Tibial artery (tissue), 4 donors: ENCODE measurements at regions not wholly inside any gene's neighbourhood (a gene's known extent, or its start where the extent isn't known, plus 50 kb on each side); places are given as distances from the start of the nearest gene placed in this dataset.

Experiments
- DNase-seq, 2 donors: peaks; one replicate each; pipeline ENCODE4 v3.0.0-alpha.2; 2019
- H3K27ac ChIP-seq, 2 donors: fragments of 200-600 bp; sonication (generic) in 1 of 2; 1 replicate in 1 of 2; 2 replicates in 1 of 2; pipeline ENCODE4 v1.5.1; 2018 to 2019; ENCODE audit warnings: mild to moderate bottlenecking in 1 of 2
- H3K27me3 ChIP-seq, 2 donors: fragments of 200-600 bp; sonication (generic) in 1 of 2; one replicate each; pipeline versions ENCODE4 v1.5.1 to v1.6.0; 2016 to 2019
- H3K36me3 ChIP-seq, 3 donors: fragments of 200-600 bp; sonication (generic) in 2 of 3; one replicate each; pipeline ENCODE4 v1.5.1; 2016 to 2019; ENCODE audit warnings: mild to moderate bottlenecking in 2 of 3
- H3K4me1 ChIP-seq, 4 donors: fragments of 200-600 bp; sonication (generic) in 2 of 4; 1 replicate in 3 of 4; 2 replicates in 1 of 4; pipeline ENCODE4 v1.5.1; 2016 to 2019
- H3K4me3 ChIP-seq, 2 donors: fragments of 200-600 bp; sonication (generic) in 1 of 2; 1 replicate in 1 of 2; 2 replicates in 1 of 2; pipeline ENCODE4 v1.5.1; 2018 to 2019; ENCODE audit warnings: mild to moderate bottlenecking in 2 of 2
- H3K9me3 ChIP-seq, 3 donors: fragments of 200-600 bp; sonication (generic) in 1 of 3; one replicate each; pipeline ENCODE4 v1.5.1; 2016 to 2019
- intact Hi-C: fragments of 100-400 bp; cut with DNase I; formaldehyde crosslinking; loops from one replicate; pipeline ENCODE4 v1.15.0; 2023; ENCODE audit warnings: low total_unique reads
- TF ChIP-seq, protein P1 (sequence below), 2 experiments: fragments of 200-600 bp in 1 of 2; fragments of 450-650 bp in 1 of 2; IDR thresholded peaks; one replicate each; pipeline ENCODE4 v1.5.1; 2017 to 2019; ENCODE audit warnings: antibody characterized with exemption in 2 of 2, mild to moderate bottlenecking in 1 of 2, moderate library complexity in 1 of 2

DNA sequence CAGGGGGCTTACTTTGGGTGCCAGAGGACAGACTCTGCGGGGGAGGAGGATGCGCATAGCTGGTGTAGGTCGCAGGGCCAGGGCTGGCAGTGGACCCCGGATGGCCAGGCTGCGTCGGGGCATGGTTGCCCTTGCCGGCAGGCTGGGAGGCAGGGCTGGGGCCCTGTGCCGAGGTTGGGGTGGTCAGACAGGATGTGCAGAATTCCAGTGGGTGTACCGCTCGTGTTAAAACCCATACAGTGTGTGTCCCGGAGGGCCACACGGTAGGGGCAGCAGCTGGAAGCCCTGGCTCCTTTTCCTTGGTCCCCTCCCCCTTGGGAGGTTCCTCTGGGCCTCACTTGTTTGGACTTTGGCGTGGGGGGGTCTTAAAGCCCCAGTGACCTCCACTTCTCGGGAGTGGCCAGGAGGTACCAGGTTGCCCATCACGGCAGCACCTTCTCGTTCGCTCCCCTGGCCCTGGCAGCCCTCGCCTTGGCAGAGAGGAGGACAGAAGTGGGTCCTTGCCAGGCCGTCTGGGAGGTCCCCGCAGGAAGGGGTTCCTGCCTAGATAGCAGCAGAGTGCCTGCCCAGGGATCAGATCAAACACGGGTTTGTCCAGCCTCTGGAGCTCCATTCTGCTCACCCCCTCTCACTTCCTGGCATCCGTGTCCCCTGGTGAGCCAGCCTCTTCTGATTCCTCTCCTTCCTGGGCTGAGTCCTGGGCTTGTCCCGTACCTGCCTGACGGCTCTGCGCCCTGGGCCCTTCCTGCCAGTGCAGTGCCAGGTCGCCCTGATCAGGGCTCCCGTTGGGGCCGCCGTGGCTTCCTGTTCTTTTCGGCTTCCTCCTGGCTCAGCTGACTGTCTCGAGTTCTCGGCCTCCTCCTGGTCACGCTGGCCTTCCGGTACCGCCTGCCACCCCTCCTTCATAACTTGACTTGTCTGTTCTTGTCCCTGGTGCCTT, 56.7 kb upstream of the HGFAC start:
- peak overlapping the region; percentile 9 to 28 for H3K4me3 ChIP-seq
- H3K27ac ChIP-seq, result peak overlapping the region; percentile 51 to 84
- no peaks in the 10 kb centered on the region for H3K27me3 ChIP-seq
- TF ChIP-seq, protein P1, sequence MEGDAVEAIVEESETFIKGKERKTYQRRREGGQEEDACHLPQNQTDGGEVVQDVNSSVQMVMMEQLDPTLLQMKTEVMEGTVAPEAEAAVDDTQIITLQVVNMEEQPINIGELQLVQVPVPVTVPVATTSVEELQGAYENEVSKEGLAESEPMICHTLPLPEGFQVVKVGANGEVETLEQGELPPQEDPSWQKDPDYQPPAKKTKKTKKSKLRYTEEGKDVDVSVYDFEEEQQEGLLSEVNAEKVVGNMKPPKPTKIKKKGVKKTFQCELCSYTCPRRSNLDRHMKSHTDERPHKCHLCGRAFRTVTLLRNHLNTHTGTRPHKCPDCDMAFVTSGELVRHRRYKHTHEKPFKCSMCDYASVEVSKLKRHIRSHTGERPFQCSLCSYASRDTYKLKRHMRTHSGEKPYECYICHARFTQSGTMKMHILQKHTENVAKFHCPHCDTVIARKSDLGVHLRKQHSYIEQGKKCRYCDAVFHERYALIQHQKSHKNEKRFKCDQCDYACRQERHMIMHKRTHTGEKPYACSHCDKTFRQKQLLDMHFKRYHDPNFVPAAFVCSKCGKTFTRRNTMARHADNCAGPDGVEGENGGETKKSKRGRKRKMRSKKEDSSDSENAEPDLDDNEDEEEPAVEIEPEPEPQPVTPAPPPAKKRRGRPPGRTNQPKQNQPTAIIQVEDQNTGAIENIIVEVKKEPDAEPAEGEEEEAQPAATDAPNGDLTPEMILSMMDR (IDR thresholded peaks at IDR 0.05), result no peak
- H3K36me3 ChIP-seq, result no peaks in the 10 kb centered on the region
- no peaks in the 10 kb centered on the region for H3K9me3 ChIP-seq
- intact Hi-C loops, result no loop called here
- peaks cover 0 to 27% (median 19%) of the 10 kb centered on the region in 4 donors for H3K4me1 ChIP-seq
- DNase-seq, result peak; percentile 57 to 82

DNA sequence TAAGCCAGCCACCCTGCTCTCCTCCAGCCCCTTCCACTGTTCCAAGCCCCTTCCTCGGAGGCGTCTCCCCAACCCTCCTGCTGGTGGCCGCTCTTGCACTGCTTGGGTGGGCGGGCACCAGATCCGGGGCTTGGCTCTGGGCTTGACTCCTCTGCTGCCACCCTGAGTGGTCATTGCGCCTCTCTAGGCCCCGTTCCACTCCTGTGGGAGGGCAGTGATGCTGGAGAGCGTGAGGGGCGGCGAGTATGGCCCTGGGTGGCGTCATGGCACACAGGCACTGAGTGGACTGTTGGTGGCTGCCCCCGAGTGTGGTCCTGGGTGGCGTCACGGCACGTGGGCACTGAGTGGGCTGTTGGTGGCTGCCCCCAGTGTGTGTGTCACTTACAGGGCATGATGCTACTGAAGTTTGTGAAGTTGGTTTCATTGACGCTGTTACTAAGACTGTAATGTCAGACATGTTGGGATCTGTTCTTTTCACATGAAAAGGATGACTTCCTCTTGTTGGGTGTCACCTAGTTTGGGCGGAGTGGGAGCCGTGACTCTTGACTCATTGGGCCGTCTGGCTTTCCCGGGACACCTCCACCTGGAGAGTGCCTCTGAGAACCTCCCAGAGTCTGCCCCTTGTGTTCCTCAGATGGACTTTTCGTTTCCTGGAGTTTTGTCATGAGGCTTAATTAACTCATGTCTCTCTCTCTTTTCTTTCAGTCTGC, 55.9 kb upstream of the HGFAC start:
- Histone ChIP-seq H3K4me1 (peaks cover 0 to 27% (median 19%) of the 10 kb centered on the region in 4 donors), H3K4me3 (peak overlapping the region in 1 of 2 donors; percentile 28)
- peak in 1 of 2 donors; percentile 17 for DNase-seq

DNA sequence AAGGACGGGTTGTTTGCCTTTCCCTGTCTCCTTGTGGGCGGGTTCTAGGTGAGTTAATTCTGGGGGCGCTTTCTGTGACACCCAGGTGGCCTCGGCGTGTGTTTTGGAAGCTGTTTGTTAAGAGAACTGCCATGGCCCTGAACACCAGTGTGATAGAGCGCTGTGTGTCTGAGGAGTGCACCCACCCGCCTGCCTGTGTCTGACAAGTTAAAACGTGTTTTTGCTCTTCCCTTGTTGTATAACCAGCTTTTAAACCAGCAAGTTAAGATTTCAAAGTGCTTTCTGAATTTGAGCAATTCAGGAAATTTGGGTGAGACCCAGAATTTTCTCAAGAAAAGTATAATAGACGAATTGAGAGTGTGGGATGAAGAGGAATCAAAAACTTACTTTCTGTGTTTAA, 55.2 kb upstream of the HGFAC start:
- peak overlapping the region; percentile 84 to 88 for H3K27ac ChIP-seq
- intact Hi-C loops, result no loop called here

More for the DNA sequence above, 55.9 kb upstream of the HGFAC start:
- peak overlapping the region; percentile 51 to 84 for H3K27ac ChIP-seq
- H3K27me3 ChIP-seq, result no peaks in the 10 kb centered on the region
- H3K36me3 ChIP-seq, result no peaks in the 10 kb centered on the region
- no peaks in the 10 kb centered on the region for H3K9me3 ChIP-seq
- TF ChIP-seq, protein P1 (IDR thresholded peaks at IDR 0.05), result no peak
- intact Hi-C loops, result no loop called here

DNA sequence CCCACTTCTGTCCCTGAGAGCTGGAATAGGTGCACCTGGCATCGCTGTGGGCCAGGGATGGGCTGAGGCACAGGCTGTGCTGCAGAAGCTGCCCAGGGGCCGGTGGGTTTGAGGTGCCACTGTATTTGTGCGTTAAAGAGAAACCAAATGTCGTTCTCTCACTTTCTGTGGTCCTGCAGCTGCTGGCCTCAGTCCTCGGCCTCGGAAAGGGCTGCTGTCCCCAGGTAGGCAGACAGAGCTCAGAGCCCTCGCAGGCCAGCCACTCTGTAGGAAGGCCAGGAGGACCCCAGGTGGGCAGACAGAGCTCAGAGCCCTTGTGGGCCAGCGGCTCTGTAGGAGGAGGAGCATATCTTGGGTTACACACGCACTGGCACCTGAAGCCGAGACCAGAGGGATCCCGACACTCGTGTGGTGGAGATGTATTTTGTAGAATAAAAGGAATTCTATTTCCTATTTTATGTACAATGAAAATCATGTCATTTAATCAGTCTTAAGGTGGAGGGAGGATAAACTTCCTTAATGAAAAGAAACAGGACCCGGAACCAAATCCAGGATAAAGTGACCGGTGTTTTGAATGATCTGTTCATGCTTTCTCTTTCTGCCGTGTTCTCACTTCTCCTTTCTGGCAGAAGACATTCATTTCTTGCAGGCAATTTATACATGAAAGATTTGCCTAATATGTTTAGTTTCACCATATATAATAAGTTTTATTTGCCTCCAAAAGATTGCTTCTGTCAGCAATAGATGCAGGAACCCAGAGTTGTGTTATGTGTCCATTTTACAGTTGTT, 54.4 kb upstream of the HGFAC start:
- Histone ChIP-seq H3K27ac (peak overlapping the region; percentile 84 to 88), H3K36me3 (no peaks in the 10 kb centered on the region), H3K4me3 (peak overlapping the region; percentile 42 to 48), H3K4me1 (peaks cover 0 to 27% (median 19%) of the 10 kb centered on the region in 4 donors), H3K9me3 (no peaks in the 10 kb centered on the region), H3K27me3 (no peaks in the 10 kb centered on the region)
- TF ChIP-seq, protein P1 (IDR thresholded peaks at IDR 0.05), result no peak
- intact Hi-C loops, result no loop called here
- no peak for DNase-seq

More for the DNA sequence above, 55.2 kb upstream of the HGFAC start:
- TF ChIP-seq, protein P1 (IDR thresholded peaks at IDR 0.05), result no peak
- H3K4me3 ChIP-seq, result no peak overlapping the region
- H3K36me3 ChIP-seq, result no peaks in the 10 kb centered on the region
- H3K4me1 ChIP-seq, result peaks cover 0 to 27% (median 19%) of the 10 kb centered on the region in 4 donors
- peak in 1 of 2 donors; percentile 7 for DNase-seq
- no peaks in the 10 kb centered on the region for H3K27me3 ChIP-seq
- no peaks in the 10 kb centered on the region for H3K9me3 ChIP-seq

DNA sequence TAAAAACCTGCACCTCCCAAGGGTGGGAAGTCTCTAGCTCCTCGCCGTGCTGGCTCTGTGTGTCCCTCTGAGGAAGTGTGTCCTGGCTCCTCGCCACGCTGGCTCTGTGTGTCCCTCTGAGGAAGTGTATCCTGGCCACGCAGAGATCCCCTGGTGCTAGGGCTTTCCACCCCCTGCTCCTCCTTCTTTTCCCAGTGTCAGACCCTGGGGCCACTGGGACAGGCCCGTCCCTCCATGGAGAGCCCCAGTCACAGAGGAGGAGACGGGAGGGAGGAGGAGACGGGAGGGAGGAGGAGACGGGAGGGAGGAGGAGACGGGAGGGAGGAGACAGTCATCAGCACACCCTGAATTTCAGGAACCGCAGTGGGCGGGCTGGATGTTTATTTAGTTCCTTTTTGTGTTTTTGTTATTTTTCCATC, 53.8 kb upstream of the HGFAC start:
- intact Hi-C loops, result no loop called here
- peak; percentile 95 to 96 for DNase-seq
- Histone ChIP-seq H3K36me3 (no peaks in the 10 kb centered on the region), H3K4me1 (peaks cover 0 to 27% (median 19%) of the 10 kb centered on the region in 4 donors), H3K9me3 (no peaks in the 10 kb centered on the region), H3K4me3 (peak overlapping the region; percentile 42 to 48), H3K27ac (peak overlapping the region; percentile 84 to 88), H3K27me3 (no peaks in the 10 kb centered on the region)
- TF ChIP-seq, protein P1 (IDR thresholded peaks at IDR 0.05), result no peak
